Forelimb muscle (tissue), 1 donor: ENCODE measurements at regions not wholly inside any gene's neighbourhood (a gene's known extent, or its start where the extent isn't known, plus 50 kb on each side); places are given as distances from the start of the nearest gene placed in this dataset.

Source experiments
- DNase-seq: peaks from one replicate; pipeline ENCODE4 v3.0.0-alpha.2; 2013; ENCODE audit warnings: low read depth

GRCh38 chr2:222993920-222994650 is 57.9 kb upstream of the KCNE4 start:
- DNase-seq = peak; percentile 81

DNA sequence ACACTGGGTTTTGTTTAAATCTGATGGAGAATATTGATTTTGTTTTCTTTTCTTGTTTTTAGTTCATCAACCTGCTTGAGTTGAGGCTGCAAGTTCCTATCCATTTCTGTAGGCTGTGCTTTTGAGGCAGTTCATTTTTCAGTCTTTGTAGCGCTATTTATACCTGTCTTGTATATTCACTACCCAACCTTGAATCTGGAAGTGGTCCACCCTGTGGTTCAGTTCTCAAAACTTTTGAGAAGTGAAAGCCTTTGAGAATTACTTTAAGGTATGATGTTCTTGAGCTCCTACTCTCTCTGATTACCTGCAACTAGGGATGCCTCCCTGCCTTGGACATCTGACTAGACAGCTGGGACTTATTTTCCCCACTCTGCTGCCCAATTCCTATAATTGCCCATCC is 53.5 kb upstream of the KCNE4 start:
- DNase-seq = no peak

GRCh38 chr2:223000872-223001796 is 50.9 kb upstream of the KCNE4 start:
- no peak for DNase-seq

DNA sequence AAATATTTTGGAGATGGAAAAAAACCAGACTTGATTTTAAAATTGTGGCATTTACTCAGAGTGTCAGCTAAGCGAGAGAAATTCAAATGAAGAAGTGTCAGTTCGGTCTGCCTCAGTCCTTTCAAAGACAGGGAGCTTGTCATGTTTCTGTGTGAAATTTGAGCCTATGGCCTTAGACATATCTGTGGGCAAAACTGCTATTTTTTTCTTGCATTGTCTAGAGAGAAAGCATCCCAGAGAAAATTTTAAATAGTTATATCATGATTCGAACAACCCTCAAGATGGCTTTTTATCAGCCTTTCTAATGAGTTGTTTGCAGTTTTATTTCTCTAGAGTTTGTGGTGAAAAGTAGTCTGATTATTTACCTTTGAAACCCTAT is 50.2 kb upstream of the KCNE4 start:
- DNase-seq = no peak
